Pancreas (tissue), 10 donors: ENCODE measurements at regions not wholly inside any gene's neighbourhood (a gene's known extent, or its start where the extent isn't known, plus 50 kb on each side); places are given as distances from the start of the nearest gene placed in this dataset.

Experiments
- ATAC-seq, 4 donors: fragments of 200-7000 bp; cut with Tn5 transposase; one replicate each; pipeline versions ENCODE4 v1.8.0 to v1.9.1; 2020; ENCODE audit warnings: mild to moderate bottlenecking in 4 of 4, moderate library complexity in 4 of 4
- DNase-seq, 6 donors: peaks; one replicate each; pipeline ENCODE4 v3.0.0-alpha.2; 2020
- FAIRE-seq: peaks from 2 replicates; lab custom pipeline; 2012; peaks lifted over from hg19 to GRCh38; lab: Jason Lieb, UNC
- H3K27ac ChIP-seq, 4 donors: fragments of 200-600 bp; sonication (generic); 1 replicate in 3 of 4; 2 replicates in 1 of 4; pipeline versions ENCODE4 v1.5.0 to v1.8.0; 2020
- H3K27me3 ChIP-seq, 4 donors: fragments of 200-600 bp; one replicate each; pipeline ENCODE4 v1.8.0; 2021
- H3K36me3 ChIP-seq, 3 donors: fragments of 200-600 bp; sonication (generic) in 1 of 3; one replicate each; pipeline versions ENCODE4 v1.5.0 to v1.8.0; 2020 to 2021
- H3K4me1 ChIP-seq, 3 donors: fragments of 200-600 bp; one replicate each; pipeline ENCODE4 v1.8.0; 2021
- H3K4me3 ChIP-seq, 4 donors: fragments of 200-600 bp; sonication (generic) in 2 of 4; one replicate each; pipeline versions ENCODE4 v1.5.0 to v1.8.0; 2020 to 2021
- H3K9me3 ChIP-seq, 4 donors: fragments of 200-600 bp; one replicate each; pipeline ENCODE4 v1.8.0; 2021
- CTCF ChIP-seq, 4 donors: fragments of 200-600 bp; sonication (generic) in 3 of 4; IDR thresholded peaks; one replicate each; pipeline versions ENCODE4 v1.5.0 to v1.8.0; 2021; ENCODE audit warnings: antibody characterized with exemption in 4 of 4
- WGBS, 2 donors: extraction: QIAGEN DNeasy Blood & Tissue Kit; methylation state at CpG; one replicate each; pipeline ENCODE4 v1.1.7; 2013; 5-methylcytosine and 5-hydroxymethylcytosine counted together
- intact Hi-C, 3 donors: fragments of 100-400 bp; cut with DNase I; formaldehyde crosslinking; loops; one replicate each; pipeline versions ENCODE4 v1.11.1 to v1.14.2; 2022
- donor health status: healthy with polysubstance abuse.
- donor health status: DM: no; HTN: no; CAD: no; lungs with moderate emphysema.
- donor health status: DM: no; HTN: no; CAD: no.
- donor health status: control.
- donor health status: control.
- donor health status: Bipolar disorder and iron deficiency.
- donor health status: DM: yes; HTN: yes; CAD: no.
- donor health status: DM: no; HTN: no; CAD: no.
- donor health status: DM: no; HTN: no; CAD: no.
- donor health status: DM: yes; HTN: yes; CAD: no.

GRCh38 chr15:62547584-62547983 lies 382.5 kb upstream of the C2CD4B start:
- DNase-seq (no peak), ATAC-seq (no peak), FAIRE-seq (no peak)
- 93 to 94% methylated on average over 3 of the region's 3 CpGs for WGBS, 2 donors
- Histone ChIP-seq H3K4me3 (no peak overlapping the region), H3K9me3 (no peaks in the 10 kb centered on the region), H3K27me3 (no peaks in the 10 kb centered on the region), H3K36me3 (no peaks in the 10 kb centered on the region), H3K27ac (no peak overlapping the region), H3K4me1 (peaks cover 0 to 9% (median 2%) of the 10 kb centered on the region in 3 donors)
- TF ChIP-seq CTCF (IDR thresholded peaks at IDR 0.05): no peak
- intact Hi-C loops: no loop called here

GRCh38 chr15:62549345-62549970 lies 384.4 kb upstream of the C2CD4B start:
- Histone ChIP-seq H3K9me3 (no peaks in the 10 kb centered on the region), H3K27ac (no peak overlapping the region), H3K4me1 (peaks cover 0 to 9% (median 2%) of the 10 kb centered on the region in 3 donors), H3K36me3 (no peaks in the 10 kb centered on the region), H3K27me3 (no peaks in the 10 kb centered on the region), H3K4me3 (no peak overlapping the region)
- WGBS, 2 donors: 66 to 82% methylated on average over 5 of the region's 5 CpGs
- ATAC-seq (peak in 2 of 4 donors; percentile 37 to 66), DNase-seq (peak in 1 of 6 donors; percentile 18), FAIRE-seq (no peak)
- peak in 1 of 4 donors; percentile 16 for TF ChIP-seq CTCF (IDR thresholded peaks at IDR 0.05)
- intact Hi-C loops: no loop called here

GRCh38 chr15:62550106-62550505 lies 385.0 kb upstream of the C2CD4B start:
- no peak for TF ChIP-seq CTCF (IDR thresholded peaks at IDR 0.05)
- ATAC-seq (no peak), FAIRE-seq (no peak), DNase-seq (no peak)
- 53 to 59% methylated on average over 3 of the region's 3 CpGs for WGBS, 2 donors
- Histone ChIP-seq H3K27me3 (no peaks in the 10 kb centered on the region), H3K4me3 (no peak overlapping the region), H3K27ac (no peak overlapping the region), H3K9me3 (no peaks in the 10 kb centered on the region), H3K4me1 (peaks cover 0 to 6% (median 2%) of the 10 kb centered on the region in 3 donors), H3K36me3 (no peaks in the 10 kb centered on the region)
- intact Hi-C loops: no loop called here

GRCh38 chr15:62552444-62552843 lies 387.4 kb upstream of the C2CD4B start:
- intact Hi-C loops: no loop called here
- FAIRE-seq: no peak
- H3K27me3 ChIP-seq: no peaks in the 10 kb centered on the region
- no peaks in the 10 kb centered on the region for H3K9me3 ChIP-seq
- ATAC-seq: no peak
- no peak for TF ChIP-seq CTCF (IDR thresholded peaks at IDR 0.05)
- no peaks in the 10 kb centered on the region for H3K4me1 ChIP-seq
- H3K4me3 ChIP-seq: no peak overlapping the region
- no peak overlapping the region for H3K27ac ChIP-seq
- DNase-seq: no peak
- H3K36me3 ChIP-seq: no peaks in the 10 kb centered on the region

GRCh38 chr15:62553911-62554563 lies 389.0 kb upstream of the C2CD4B start:
- FAIRE-seq (no peak), ATAC-seq (no peak)
- WGBS, 2 donors: 72% methylated on average over 2 of the region's 2 CpGs

More at GRCh38 chr15:62553911-62554563, 389.0 kb upstream of the C2CD4B start:
- no peaks in the 10 kb centered on the region for H3K4me1 ChIP-seq
- H3K4me3 ChIP-seq: no peak overlapping the region
- TF ChIP-seq CTCF (IDR thresholded peaks at IDR 0.05): no peak
- no peak for DNase-seq
- intact Hi-C loops: no loop called here
- H3K36me3 ChIP-seq: no peaks in the 10 kb centered on the region
- H3K27me3 ChIP-seq: no peaks in the 10 kb centered on the region
- no peaks in the 10 kb centered on the region for H3K9me3 ChIP-seq
- no peak overlapping the region for H3K27ac ChIP-seq
